IPS-20b (cell line): ENCODE measurements at regions not wholly inside any gene's neighbourhood (a gene's known extent, or its start where the extent isn't known, plus 50 kb on each side); places are given as distances from the start of the nearest gene placed in this dataset.
"Not testable (repeated sequence)": the region's sequence is repeated elsewhere in the genome, so short reads cannot be mapped to it uniquely, and the experiment has no call there.

Source experiments
- H3K27ac ChIP-seq: one replicate; pipeline ENCODE4 v1.5.1; 2013; ENCODE audit warnings: low read length
- H3K27me3 ChIP-seq: 2 replicates; pipeline ENCODE4 v1.6.1; 2013; ENCODE audit warnings: mild to moderate bottlenecking, low read length, inconsistent platforms; ENCODE audit not compliant: insufficient read depth
- H3K36me3 ChIP-seq: 2 replicates; pipeline ENCODE4 v1.6.1; 2013; ENCODE audit warnings: low read depth, mild to moderate bottlenecking, inconsistent platforms, low read length, moderate library complexity; ENCODE audit not compliant: insufficient read depth
- H3K4me1 ChIP-seq: 2 replicates; pipeline ENCODE4 v1.6.1; 2013; ENCODE audit warnings: mild to moderate bottlenecking, control low read depth, inconsistent platforms, low read length, moderate library complexity; ENCODE audit not compliant: insufficient read depth
- H3K4me3 ChIP-seq: 2 replicates; pipeline ENCODE4 v1.5.1; 2013; ENCODE audit warnings: mild to moderate bottlenecking, low read length, inconsistent platforms
- H3K9ac ChIP-seq: 2 replicates; pipeline ENCODE4 v1.6.1; 2013; ENCODE audit warnings: low read depth, mild to moderate bottlenecking, inconsistent platforms, low read length, moderate library complexity
- H3K9me3 ChIP-seq: 2 replicates; pipeline ENCODE4 v1.6.1; 2013; ENCODE audit warnings: mild to moderate bottlenecking, low read depth, low read length, inconsistent platforms; ENCODE audit not compliant: insufficient read depth

- no peak overlapping the region for H3K27ac ChIP-seq
- H3K4me1 ChIP-seq = peaks cover 7% of the 10 kb centered on the region; the same call in 1 of the 2 replicates
- no peaks in the 10 kb centered on the region for H3K27me3 ChIP-seq
- no peak overlapping the region for H3K4me3 ChIP-seq
- H3K9ac ChIP-seq = no peak overlapping the region
- H3K36me3 ChIP-seq = no peaks in the 10 kb centered on the region
- no peaks in the 10 kb centered on the region for H3K9me3 ChIP-seq
Measured at GRCh38 chr16:65700596-65700995, 578.7 kb upstream of the CDH11 start.

DNA sequence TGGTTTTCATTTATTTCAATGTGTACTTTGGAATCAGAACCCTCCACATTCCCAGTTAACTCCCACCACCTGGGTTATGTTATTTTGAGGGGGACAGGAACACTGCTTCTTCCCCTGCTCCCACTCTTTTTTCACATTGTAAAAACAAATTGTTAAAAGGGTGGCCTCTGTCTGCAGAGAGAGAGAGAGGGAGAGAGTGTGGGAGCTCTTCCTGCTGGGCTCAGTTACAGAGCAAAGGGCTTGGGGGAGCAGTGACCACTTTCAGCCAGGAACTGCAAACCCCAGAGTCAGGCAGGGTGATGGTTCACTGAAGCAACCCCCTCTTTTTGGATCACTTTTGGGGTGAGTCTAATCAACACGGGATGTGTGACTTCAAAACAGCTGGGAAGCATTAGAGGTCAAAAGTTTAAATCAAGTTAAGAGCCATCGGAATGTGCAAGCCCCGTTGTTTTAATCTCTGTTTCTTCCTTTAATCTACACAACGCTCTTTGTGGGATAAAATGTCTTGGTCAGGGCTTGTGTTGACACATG, 577.0 kb upstream of the CDH11 start:
- H3K27me3 ChIP-seq = no peaks in the 10 kb centered on the region
- no peak overlapping the region for H3K9ac ChIP-seq
- H3K4me3 ChIP-seq = no peak overlapping the region
- H3K9me3 ChIP-seq = no peaks in the 10 kb centered on the region
- no peaks in the 10 kb centered on the region for H3K36me3 ChIP-seq
- H3K27ac ChIP-seq = no peak overlapping the region
- H3K4me1 ChIP-seq = peaks cover 7% of the 10 kb centered on the region; the same call in 1 of the 2 replicates

GRCh38 chr16:65697521-65697920, 575.7 kb upstream of the CDH11 start:
- Histone ChIP-seq H3K4me3 (no peak overlapping the region), H3K9ac (no peak overlapping the region), H3K27ac (no peak overlapping the region), H3K4me1 (peaks cover 4% of the 10 kb centered on the region; the same call in 1 of the 2 replicates), H3K36me3 (no peaks in the 10 kb centered on the region), H3K9me3 (no peaks in the 10 kb centered on the region), H3K27me3 (no peaks in the 10 kb centered on the region)

DNA sequence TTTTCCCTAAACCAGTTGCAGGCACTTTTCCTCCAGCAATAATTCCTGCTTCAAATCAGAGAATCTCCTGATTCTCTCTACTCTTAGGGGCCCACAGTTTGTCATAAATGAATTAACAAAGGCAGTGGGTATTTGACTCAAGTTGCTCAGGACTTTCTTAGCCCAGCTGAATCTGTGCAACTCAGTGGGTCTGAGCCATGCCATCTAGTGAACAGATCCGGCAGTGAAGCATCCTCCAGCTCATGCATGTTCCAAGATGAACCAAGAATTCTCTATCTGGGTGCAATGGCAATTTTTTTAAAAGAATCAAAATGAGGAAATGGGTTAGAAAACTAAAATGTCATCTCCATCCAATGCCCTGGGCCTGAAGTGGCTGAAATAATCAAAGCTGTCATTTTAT, 575.2 kb upstream of the CDH11 start:
- Histone ChIP-seq H3K27me3 (no peaks in the 10 kb centered on the region), H3K36me3 (no peaks in the 10 kb centered on the region), H3K4me3 (no peak overlapping the region), H3K4me1 (peaks cover 4% of the 10 kb centered on the region; the same call in 1 of the 2 replicates), H3K9me3 (no peaks in the 10 kb centered on the region), H3K9ac (no peak overlapping the region), H3K27ac (no peak overlapping the region)

DNA sequence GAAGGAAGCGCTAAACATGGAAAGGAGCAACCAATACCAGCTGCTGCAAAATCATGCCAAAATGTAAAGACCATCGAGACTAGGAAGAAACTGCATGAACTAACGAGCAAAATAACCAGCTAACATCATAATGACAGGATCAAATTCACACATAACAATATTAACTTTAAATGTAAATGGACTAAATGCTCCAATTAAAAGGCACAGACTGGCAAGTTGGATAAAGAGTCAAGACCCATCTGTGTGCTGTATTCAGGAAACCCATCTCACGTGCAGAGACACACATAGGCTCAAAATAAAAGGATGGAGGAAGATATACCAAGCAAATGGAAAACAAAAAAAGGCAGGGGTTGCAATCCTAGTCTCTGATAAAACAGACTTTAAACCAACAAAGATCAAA, 570.0 kb upstream of the CDH11 start:
- H3K9ac ChIP-seq, H3K36me3 ChIP-seq, H3K27me3 ChIP-seq, H3K27ac ChIP-seq, H3K9me3 ChIP-seq, H3K4me1 ChIP-seq, H3K4me3 ChIP-seq: not testable (repeated sequence)

DNA sequence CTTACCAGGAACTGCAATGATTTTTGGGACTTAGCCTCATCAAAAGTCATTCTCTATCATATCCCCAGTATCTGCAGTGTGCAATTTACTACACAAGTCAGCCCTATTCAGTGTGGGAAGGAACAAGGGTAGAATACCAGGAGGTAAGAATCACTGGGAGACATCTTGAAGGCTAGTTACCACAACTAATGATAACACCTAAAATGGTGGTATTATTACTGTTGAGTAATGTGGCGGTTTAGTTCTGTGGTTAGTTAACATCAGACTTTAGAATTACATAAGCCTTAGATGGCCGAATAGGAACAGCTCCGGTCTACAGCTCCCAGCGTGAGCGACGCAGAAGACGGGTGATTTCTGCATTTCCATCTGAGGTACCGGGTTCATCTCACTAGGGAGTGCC, 567.9 kb upstream of the CDH11 start:
- no peak overlapping the region for H3K9ac ChIP-seq
- no peaks in the 10 kb centered on the region for H3K4me1 ChIP-seq
- H3K9me3 ChIP-seq = no peaks in the 10 kb centered on the region
- H3K27me3 ChIP-seq = no peaks in the 10 kb centered on the region
- H3K27ac ChIP-seq = no peak overlapping the region
- no peaks in the 10 kb centered on the region for H3K36me3 ChIP-seq
- H3K4me3 ChIP-seq = no peak overlapping the region

GRCh38 chr16:65688301-65688700, 566.4 kb upstream of the CDH11 start:
- Histone ChIP-seq H3K9ac (no peak overlapping the region), H3K27me3 (no peaks in the 10 kb centered on the region), H3K4me3 (no peak overlapping the region)

DNA sequence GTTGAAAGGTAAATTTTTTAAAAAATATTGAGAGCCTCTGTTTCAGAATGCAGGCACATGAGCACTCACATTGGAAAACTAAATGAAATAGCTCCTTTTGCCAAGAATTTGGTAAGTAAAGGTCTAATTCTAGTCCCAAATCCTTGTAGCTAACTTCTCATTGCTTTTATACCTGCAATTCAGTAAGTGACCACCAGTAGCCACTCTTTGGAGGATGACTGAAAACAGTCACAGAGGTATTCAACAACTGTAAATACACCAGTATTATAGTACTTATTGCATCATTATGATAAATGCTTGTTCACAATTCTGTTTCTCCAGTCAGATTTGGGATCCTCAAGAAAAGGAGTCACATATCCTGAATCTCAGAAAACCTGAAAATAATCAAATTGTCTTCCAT, 562.4 kb upstream of the CDH11 start:
- Histone ChIP-seq H3K4me1 (no peaks in the 10 kb centered on the region), H3K4me3 (no peak overlapping the region), H3K36me3 (no peaks in the 10 kb centered on the region), H3K9ac (no peak overlapping the region), H3K27ac (no peak overlapping the region), H3K9me3 (peaks cover 10% of the 10 kb centered on the region; the same call in 1 of the 2 replicates), H3K27me3 (no peaks in the 10 kb centered on the region)

More at GRCh38 chr16:65688301-65688700, 566.4 kb upstream of the CDH11 start:
- Histone ChIP-seq H3K4me1 (no peaks in the 10 kb centered on the region), H3K27ac (no peak overlapping the region), H3K9me3 (peaks cover 10% of the 10 kb centered on the region; the same call in 1 of the 2 replicates), H3K36me3 (no peaks in the 10 kb centered on the region)

GRCh38 chr16:65681406-65681805, 559.5 kb upstream of the CDH11 start:
- Histone ChIP-seq H3K4me3 (no peak overlapping the region), H3K36me3 (no peaks in the 10 kb centered on the region), H3K9me3 (peaks cover 10% of the 10 kb centered on the region; the same call in 1 of the 2 replicates), H3K9ac (no peak overlapping the region), H3K4me1 (no peaks in the 10 kb centered on the region), H3K27me3 (no peaks in the 10 kb centered on the region), H3K27ac (no peak overlapping the region)

DNA sequence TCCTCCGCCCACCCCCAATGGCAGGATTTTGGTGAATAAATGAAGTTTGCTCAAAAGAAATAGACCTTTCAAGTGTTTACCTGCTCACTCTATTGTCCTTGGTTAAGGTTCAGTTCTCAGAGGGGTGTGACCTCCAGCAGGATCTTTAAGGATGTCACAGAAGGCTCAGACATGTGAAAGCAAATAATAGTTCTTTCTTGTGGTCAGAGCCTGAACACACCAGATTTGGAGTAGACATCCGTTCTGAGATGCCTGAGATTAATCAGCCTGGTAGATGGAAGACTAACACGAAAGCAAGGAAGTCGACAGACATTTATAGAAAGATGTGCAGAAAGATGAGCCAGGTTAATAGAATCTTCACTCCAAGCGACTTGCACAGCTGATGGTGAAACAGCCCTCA, 557.9 kb upstream of the CDH11 start:
- H3K27me3 ChIP-seq = no peaks in the 10 kb centered on the region
- no peak overlapping the region for H3K27ac ChIP-seq
- no peak overlapping the region for H3K9ac ChIP-seq
- no peaks in the 10 kb centered on the region for H3K36me3 ChIP-seq
- no peaks in the 10 kb centered on the region for H3K4me1 ChIP-seq
- no peak overlapping the region for H3K4me3 ChIP-seq
- H3K9me3 ChIP-seq = peaks cover 10% of the 10 kb centered on the region; the same call in 1 of the 2 replicates

GRCh38 chr16:65675161-65675560, 553.3 kb upstream of the CDH11 start:
- no peak overlapping the region for H3K27ac ChIP-seq
- H3K36me3 ChIP-seq = no peaks in the 10 kb centered on the region
- H3K9me3 ChIP-seq = no peaks in the 10 kb centered on the region

DNA sequence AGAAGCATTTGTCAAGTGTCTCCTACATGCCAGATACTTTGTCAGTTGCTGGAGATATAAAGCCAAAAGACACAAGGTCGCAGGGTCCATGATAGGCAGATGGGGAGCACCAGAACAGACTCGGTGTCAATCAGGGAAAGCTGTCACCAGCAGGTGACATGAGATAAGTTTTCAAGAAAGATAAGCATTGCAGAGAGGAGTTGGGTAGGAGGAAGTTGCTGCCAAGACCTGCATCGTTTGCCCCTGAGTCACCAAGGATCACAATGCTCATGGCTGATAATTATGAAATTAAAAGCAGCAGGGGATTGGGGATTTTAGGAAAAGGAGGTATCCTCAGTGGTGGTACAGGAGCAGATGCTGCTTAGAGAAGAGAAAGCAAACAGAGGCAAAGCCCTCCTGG, 551.1 kb upstream of the CDH11 start:
- no peaks in the 10 kb centered on the region for H3K36me3 ChIP-seq
- H3K27ac ChIP-seq = no peak overlapping the region
- no peaks in the 10 kb centered on the region for H3K27me3 ChIP-seq
- H3K9ac ChIP-seq = no peak overlapping the region
- H3K4me1 ChIP-seq = no peaks in the 10 kb centered on the region
- H3K4me3 ChIP-seq = no peak overlapping the region
- H3K9me3 ChIP-seq = no peaks in the 10 kb centered on the region

More at GRCh38 chr16:65675161-65675560, 553.3 kb upstream of the CDH11 start:
- H3K4me3 ChIP-seq = peak overlapping the region; percentile 11; the same call in 1 of the 2 replicates
- no peaks in the 10 kb centered on the region for H3K4me1 ChIP-seq
- H3K27me3 ChIP-seq = no peaks in the 10 kb centered on the region
- H3K9ac ChIP-seq = no peak overlapping the region
